HG02870 (cell line): ENCODE measurements at regions not wholly inside any gene's neighbourhood (a gene's known extent, or its start where the extent isn't known, plus 50 kb on each side); places are given as distances from the start of the nearest gene placed in this dataset.

Experiments used
- ATAC-seq: cut with Tn5 transposase; IDR thresholded peaks from one replicate; pipeline ENCODE4 v1.9.1; 2021; ENCODE audit warnings: mild to moderate bottlenecking, moderate library complexity; ENCODE audit not compliant: unreplicated experiment

DNA sequence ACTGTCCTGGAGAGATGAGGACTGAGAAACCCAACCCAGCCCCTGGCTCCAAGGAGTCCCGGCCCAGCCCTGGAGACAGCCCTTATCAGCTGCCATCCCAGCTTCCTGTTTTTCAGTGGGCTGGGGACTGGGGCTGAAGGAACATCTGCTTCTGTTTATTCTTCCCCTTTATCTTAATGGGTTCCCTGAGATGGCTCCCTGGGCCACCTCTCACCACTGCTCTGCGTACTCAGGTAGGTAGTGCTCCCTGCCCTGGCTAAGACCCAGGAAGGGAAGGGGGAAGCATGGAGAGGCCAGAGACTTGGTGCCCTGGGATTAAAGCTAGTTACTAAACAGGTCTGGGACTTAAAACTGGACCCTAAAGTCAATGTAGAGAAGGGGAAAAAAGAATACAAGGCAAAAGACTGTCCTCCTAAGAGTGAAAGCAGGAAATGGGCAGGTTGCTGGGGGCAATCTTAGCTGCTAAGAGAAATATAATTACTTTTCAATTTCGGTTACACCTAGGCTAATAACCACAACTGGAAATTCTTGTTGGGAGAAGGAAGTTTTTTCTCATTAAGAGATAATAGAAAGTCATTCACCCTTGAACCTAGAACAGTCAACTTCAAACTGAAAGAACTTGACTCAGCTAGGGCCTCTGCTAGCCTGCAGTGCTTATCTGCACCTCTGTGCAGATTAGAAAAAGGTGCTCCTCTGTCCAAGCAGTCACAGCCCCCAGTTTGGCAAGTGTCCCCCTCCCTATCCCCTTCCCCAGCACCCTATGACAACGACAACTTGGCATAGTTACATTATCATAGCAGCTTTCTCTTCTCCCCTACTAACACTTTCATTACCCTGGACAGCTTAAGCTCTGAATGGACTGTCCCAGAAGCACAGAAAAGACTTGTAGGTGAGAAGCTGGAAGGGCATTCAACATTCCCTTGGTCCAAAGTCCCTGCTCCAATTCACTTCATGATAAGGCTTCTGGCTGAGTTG, 65.6 kb upstream of the KDM7A start:
- peak; percentile 78 for ATAC-seq

DNA sequence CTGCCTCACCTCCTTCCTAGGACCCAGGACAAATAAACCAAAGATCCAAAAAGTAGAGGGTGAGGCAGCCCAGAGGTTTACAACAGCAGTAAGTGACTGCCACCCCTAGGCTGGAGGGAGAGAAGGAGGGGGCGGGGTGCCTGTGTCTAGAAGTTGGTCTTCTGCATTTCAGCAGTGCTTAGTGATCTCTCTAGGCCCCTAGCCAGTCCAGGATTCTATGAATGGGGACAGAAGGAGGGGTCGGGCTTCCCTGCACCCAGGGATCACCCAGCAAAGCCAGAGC, 62.8 kb upstream of the KDM7A start:
- no peak for ATAC-seq

DNA sequence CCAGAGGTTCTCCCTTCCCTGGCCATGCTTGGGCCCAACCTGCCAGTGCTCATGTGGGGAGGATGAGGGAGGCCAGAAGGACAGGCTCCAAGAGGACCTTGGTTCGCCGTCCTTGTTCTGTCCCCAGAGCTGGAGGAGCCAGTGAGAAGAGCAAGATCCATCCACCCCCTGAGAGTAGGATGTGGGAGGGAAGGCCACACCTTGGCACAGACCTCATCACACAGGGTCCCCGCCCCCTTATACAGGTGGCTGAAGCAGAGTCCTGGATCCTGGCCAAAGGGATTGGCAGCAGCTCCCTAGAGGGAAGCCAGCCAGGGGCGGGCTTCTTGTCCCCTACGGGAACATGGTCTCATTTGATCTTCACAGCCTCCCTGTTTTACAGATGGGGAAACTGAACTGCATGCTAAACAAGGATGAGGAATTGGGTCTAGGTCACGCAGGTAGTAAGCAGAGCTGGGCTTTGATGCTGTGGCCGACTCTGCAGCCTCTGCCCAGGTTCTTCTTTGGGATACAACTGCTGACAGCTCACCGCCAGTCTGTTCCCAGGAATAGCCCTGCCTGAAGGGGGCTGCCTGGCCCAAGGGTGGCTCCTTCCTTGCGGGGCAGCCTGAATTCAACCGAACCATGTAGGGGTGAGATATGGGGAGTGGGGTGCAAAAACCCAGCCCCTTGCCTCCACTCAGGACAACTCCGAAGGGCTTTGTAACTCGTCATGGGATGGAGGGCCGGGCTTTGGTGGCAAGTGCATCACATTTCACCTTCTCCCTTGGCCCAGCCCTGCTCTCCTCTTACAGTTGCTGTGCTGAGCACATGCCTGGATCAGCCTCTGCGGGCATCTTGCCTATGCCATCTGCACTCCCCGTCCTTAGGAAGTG, 62.2 kb upstream of the KDM7A start:
- no peak for ATAC-seq

DNA sequence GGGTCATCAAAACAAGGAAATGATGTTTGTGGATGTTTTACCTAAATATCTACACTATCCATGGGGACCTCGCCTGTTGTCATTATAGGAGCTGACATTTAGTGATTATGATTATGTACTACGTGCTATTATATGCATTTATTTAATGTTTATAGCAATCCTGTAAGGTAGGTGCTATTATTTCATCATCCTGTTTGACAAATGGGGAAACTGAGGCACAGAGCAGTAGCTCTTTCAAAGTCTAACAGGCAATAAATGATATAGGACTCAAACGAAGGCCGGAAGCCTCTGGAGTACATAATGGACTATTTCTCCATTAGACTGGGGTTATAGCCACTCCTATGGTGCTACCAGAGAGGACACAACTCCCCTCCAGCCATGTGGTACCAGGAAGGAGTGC, 60.6 kb upstream of the KDM7A start:
- ATAC-seq: no peak

DNA sequence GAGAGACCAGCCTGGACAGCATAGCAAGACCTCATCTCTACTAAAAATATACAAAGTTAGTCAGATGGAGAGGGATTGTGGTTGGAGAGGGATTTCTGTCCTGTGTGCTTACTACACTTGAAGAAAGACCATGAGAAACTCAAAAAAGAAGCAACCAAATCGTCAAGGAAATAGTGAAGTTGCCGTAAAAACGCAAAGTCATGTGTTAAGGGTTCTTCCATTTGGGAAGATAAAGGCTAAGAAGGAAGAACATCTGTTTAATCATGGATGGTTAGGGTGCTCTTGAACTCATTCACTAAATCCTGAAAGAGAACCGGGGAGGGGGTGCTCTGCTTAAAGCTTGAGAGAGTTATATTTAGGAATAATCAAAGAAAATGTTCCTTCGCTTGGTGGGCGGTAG, 59.8 kb upstream of the KDM7A start:
- ATAC-seq: no peak

DNA sequence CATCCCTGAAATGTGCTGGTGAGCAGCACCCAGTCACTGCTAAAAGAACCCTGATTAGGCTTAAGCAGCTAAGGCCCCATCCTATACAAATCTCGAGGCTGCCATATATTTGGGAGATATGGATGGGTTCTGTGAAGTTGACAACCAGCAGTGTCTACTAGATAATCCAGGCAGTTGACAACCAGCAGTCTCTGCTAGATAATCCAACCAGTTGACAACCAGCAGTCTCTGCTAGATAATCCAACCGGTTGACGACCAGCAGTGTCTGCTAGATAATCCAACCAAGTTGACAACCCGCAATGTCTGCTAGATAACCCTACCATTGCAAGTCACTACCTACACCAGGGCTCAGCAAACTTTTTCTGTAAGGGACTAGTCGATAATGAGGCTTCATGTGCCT, 58.3 kb upstream of the KDM7A start:
- ATAC-seq: no peak

DNA sequence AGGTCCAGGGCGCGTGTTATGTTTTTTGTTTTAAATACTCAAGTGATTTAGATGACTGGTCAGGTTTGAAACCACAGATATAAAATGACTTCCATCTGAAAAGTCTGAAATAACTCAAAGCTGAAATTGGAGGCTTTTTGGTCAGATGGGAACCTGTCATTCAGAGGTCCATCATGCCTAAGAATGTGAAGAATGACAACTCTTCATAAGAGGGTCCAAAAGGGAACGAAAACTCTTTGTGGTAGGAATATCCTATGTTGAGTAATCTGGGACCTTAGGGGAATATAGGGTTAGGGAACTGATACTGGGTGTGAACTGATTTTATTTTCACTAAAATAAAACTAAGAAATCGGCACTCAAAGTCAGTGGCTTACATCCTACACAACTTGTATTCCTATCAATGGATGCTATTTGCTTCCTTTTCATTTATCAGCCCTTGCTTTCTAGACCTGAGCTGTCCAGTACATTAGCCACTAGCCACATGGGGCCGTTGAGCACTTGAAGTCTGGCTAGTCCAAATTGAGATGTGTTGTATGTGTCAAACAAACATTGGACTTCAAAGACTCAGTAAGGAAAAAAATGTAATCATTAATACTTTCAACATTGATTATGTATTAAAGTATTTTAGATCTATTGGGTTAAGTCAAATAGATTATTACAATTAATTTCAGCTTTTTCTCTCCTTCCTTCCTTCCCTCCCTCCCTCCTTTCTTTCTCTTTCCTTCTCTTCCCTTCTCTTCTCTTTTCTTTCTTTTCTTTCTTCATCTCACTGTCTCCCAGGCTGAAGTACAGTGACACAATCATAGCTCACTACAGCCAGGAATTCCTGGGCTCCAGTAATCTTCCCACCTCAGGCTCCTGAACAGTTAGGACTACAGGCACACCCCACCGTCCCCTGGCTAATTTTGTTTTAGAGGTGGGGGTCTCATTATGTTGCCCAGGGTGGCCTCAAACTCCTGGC, 56.5 kb upstream of the KDM7A start:
- peak; percentile 68 for ATAC-seq

DNA sequence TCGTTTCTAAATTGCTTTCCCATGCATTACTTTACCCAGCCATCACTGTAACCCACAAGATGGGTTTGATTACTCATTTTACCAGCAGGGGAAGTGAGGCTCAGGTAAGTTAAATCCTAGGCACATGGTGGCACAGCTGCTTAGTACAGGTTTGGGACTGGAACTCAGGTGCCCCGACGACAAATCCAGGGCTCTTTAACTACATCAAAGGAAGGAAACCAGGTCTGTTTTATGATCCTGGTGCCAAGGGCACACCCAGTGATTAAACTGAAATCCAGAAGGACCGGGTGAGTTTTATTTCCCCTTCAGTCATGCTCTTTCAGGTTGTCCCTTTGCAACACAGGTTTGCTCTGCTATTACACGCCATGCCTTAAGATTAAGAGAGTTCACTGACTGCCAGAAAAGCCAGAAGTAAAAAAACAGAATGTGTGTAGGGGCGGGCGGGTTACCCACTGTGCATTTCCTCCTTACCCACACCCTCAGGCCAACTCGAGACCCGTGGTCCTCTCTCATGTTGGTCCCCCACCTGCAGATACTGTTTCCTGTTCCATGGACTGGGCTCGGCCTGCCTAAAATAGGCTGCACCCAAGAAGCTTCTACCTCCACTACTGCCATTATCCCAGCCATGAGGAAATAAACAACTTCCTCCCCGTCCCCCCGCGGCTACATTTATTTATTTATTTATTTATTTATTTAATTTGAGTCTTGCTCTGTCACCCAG, 55.1 kb upstream of the KDM7A start:
- no peak for ATAC-seq

DNA sequence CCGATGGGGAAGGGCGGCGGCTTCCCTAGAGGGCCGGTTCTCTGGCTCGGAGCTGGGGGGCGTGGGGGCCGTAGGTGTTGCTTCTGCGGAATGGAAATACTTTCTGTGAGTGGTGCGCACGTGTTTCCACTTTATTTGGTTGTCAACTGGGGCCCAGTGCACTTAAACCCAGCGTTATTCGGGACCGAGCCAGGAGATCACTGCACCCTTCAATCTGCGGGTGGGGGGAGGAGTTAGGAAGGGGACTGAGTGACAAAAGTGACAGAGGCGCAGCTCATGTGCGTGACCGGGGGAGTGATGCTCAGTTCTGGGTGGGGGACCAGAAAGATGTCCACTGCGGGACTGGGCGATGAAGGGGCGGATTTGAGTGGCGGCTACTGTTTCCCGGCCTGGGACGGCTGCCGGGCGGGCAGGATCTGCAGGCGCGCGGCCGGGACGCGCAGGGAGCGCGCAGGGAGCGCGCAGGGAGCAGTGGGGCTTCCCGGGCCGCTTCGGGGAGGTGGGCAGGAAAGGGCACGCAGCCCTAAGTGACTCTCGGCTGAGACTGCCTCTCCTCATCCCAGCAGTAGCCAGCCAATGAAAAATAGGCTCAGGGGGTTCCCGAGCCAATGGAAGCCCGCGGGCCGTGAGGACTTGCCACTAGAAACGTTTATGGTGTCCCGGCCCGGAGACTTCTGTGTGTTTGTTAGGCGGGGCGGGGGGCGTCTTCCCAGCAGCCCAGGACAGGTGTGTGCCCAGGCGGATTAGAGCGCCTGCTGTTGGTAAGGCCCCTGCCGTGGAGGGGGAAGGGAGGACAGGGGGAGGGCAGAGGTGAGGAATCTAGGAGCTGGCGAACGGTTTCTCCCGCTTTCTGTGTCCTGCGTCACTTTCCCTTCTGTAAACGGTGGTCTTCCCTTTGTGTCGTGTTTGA, 54.3 kb upstream of the KDM7A start:
- ATAC-seq: no peak

DNA sequence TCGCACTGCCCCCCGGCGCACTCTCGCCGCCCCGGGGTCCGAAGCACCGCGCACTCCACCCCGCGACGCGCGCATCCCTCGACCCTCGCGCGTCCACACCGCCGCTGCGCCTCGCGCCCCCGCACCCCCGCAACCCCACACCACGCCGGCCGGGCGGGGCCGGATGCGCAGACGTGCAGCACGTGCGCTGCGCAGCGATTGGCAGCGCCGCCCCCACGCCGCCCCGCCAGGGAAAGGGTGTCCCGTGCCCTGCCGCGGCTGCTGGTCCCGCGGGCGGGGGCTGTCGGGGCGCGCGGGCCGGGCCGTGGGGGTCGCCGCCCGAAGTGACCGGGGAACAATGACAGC, 53.7 kb upstream of the KDM7A start:
- ATAC-seq: no peak

DNA sequence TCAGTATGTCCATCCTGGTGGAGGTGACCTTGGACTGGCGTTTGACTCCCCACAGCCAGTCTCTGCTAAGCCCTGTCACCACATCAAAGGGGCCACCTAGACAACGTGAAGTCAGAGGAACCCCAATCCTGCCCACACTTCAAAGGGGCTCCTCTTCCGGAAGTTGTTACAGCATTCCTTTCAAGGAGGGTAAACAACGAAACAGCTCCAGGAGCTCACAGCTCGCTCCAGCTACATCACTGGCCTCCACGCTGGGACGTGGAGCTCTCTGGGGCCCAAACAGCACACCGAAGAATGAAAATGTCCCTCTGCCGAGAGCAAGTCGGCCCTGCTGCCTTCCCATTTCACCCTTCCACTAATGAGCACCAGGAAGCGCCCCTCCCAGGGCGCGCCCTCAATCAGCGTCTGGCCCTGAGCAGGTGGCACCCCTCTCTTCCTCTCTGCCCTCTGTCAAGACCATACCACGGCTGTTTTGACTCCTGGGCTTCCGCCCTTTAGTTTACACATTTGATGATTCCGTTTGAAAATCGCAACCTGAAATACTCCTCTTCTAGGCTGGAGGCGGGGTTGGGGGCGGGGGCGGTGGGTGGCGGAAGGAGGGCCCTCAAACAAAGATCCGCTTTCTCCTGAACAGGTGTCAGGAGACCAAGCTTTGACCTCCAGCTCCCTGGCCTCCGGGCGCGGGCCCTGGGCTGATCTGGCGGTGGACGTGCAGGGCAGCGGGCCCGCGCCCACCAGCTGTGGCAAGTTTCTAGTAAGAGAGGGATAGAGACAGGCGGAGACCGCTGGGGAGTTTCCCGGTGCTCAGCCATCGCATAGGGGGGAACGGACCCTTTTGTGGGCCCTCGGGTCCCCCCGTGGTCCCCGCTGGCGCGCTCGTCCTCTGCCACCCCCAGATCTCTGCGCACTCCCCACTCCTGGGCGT, 53.1 kb upstream of the KDM7A start:
- no peak for ATAC-seq

DNA sequence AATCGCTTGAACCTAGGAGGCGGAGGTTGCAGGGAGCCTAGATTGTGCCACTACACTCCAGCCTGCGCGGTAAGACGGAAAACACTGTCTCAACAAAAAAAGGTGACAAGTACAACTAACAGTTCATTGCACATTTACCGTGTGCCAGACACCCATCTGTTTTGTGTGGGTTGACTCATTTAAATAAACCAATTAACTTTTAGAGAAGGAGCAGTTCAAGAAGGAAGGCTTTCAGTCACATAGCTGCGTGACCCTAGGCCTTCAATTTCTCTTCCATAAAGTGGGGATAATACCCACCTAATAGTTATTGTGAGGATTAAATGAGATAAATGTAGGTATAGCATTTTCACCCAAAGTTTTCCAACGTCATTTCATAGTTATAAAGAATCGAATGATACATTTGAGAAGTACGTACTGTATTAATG, 52.3 kb upstream of the KDM7A start:
- ATAC-seq: no peak
